H1 (cell line): ENCODE measurements at regions not wholly inside any gene's neighbourhood (a gene's known extent, or its start where the extent isn't known, plus 50 kb on each side); places are given as distances from the start of the nearest gene placed in this dataset.

Experiments used
- BCL11A ChIP-seq, 2 experiments: IDR thresholded peaks; one replicate each; pipeline ENCODE4 v1.6.1; 2011; ENCODE audit warnings: low read depth in 2 of 2, low read length in 2 of 2, mild to moderate bottlenecking in 2 of 2
- CTCF ChIP-seq, 3 experiments: IDR thresholded peaks; 1 replicate in 2 of 3; 2 replicates in 1 of 3; pipeline versions ENCODE4 v1.5.1 to v1.6.1; 2011; ENCODE audit warnings: low read length in 3 of 3, mild to moderate bottlenecking in 3 of 3, inconsistent platforms in 2 of 3, low read depth in 1 of 3, moderate library complexity in 1 of 3; ENCODE audit not compliant: insufficient read depth in 1 of 3; ENCODE audit errors: control extremely low read depth in 1 of 3
- HDAC6 ChIP-seq: IDR thresholded peaks from one replicate; pipeline ENCODE4 v1.7.1; 2012; ENCODE audit warnings: low read depth, mild to moderate bottlenecking, inconsistent platforms, low read length, moderate library complexity
- POU5F1 ChIP-seq: IDR thresholded peaks from 2 replicates; pipeline ENCODE4 v1.6.1; 2011; ENCODE audit warnings: low read depth, mild to moderate bottlenecking, low read length, moderate library complexity
- RXRA ChIP-seq: IDR thresholded peaks from 2 replicates; pipeline ENCODE4 v1.6.1; 2011; ENCODE audit warnings: low read depth, mild to moderate bottlenecking, low read length, moderate library complexity; ENCODE audit not compliant: insufficient read depth
- SP1 ChIP-seq: IDR thresholded peaks from 2 replicates; pipeline ENCODE4 v1.6.1; 2011; ENCODE audit warnings: low read depth, low read length

DNA sequence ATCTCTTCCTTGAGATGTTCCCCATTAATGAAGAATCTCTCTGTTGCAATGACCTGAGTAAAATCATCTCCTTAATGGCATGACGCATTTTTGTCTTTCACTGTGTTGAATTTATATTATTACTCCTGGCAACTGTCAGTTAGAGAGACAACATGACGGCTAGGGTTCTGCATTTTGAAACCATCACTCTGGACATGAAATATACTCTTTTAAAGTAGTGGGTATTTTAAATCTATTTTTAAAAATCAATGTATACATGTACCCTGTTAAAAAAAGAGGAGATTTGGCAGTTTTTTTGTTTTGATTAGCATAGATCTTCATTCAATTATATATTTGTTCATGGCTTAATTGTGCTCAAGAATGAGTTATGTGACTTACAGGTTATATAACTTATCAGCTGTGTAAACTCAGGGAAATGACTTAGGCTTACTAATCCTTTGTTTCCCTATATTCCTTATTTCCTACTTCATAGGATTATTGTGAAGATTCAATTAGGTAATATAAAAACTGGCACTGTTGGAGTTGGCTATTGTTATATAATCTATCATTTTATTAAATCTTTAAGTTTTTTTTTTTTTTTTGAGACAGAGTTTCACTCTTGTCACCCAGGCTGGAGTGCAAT, 632.0 kb upstream of the SPRY2 start (continued):
- TF ChIP-seq CTCF (IDR thresholded peaks at IDR 0.05; ENCODE audit: control extremely low read depth in 1 of 3, insufficient read depth in 1 of 3, low read depth in 1 of 3, low read length in 3 of 3) = no peak
- TF ChIP-seq SP1 = no peak
- TF ChIP-seq HDAC6 = no peak
- TF ChIP-seq BCL11A (IDR thresholded peaks at IDR 0.05; ENCODE audit: low read depth in 2 of 2, low read length in 2 of 2) = no peak
- no peak for TF ChIP-seq RXRA
- TF ChIP-seq POU5F1 = no peak
- TF ChIP-seq, all 59 proteins: peak for 0
